HepG2 (cell line): ENCODE measurements at regions not wholly inside any gene's neighbourhood (a gene's known extent, or its start where the extent isn't known, plus 50 kb on each side); places are given as distances from the start of the nearest gene placed in this dataset.
A peak's percentile ranks its signal among the peaks of the same experiment; 100 is the strongest.

Experiments
- ATAC-seq: fragments of 200-7000 bp; cut with Tn5 transposase; 3 replicates; pipeline ENCODE4 v1.9.1; 2020; ENCODE audit warnings: mild to moderate bottlenecking, moderate library complexity
- BruUV-seq: library from RNA; stranded (reverse); fragments of 400-500 nt; replicated peaks from 2 replicates; lab custom pipeline; 2021; lab: Mats Ljungman, UMichigan
- CTCF ChIA-PET: fragments of 300-600 bp; formaldehyde crosslinking; extraction: SDS; loops from one replicate; lab custom pipeline; 2021; ENCODE audit warnings: low total read pairs, inconsistent platforms, low intra/inter-chr PET ratio; lab: Yijun Ruan, JAX
- POLR2A ChIA-PET: fragments of 350-600 bp; sonication (Branson Sonifier 250); formaldehyde crosslinking; loops from one replicate; lab custom pipeline; 2020; ENCODE audit warnings: antibody characterized with exemption, inconsistent platforms; lab: Yijun Ruan, JAX
- DNase-seq: peaks from one replicate; pipeline ENCODE4 v3.0.0-alpha.2; 2015; ENCODE audit warnings: low spot score
- FAIRE-seq: peaks from 3 replicates; lab custom pipeline; 2011; peaks lifted over from hg19 to GRCh38; lab: Jason Lieb, UNC
- H2AFZ ChIP-seq: one replicate; pipeline ENCODE4 v1.6.1; 2011; ENCODE audit warnings: low read length, inconsistent platforms
- H3K27ac ChIP-seq: fragments of 300-600 bp; 3 replicates; pipeline ENCODE4 v1.8.0; 2011; ENCODE audit warnings: mixed run types, mild to moderate bottlenecking, mixed read lengths, low read length, inconsistent platforms; ENCODE audit not compliant: insufficient read depth; ENCODE audit errors: extremely low read length
- H3K27me3 ChIP-seq, 2 experiments: fragments of 200-600 bp in 1 of 2; 2 replicates in 1 of 2; 3 replicates in 1 of 2; pipeline versions ENCODE4 v1.6.0 to v1.8.0; 2011; ENCODE audit warnings: low read length in 2 of 2, mild to moderate bottlenecking in 2 of 2, moderate library complexity in 2 of 2, inconsistent platforms in 1 of 2; ENCODE audit not compliant: insufficient read depth in 2 of 2, control insufficient read depth in 1 of 2
- H3K36me3 ChIP-seq, 2 experiments: fragments of 200-600 bp in 1 of 2; replicated peaks in 1 of 2; 2 replicates in 1 of 2; 3 replicates in 1 of 2; pipeline versions ENCODE4 v1.5.1 to v1.8.0; 2011; ENCODE audit warnings: low read length in 2 of 2, inconsistent platforms in 1 of 2; ENCODE audit not compliant: insufficient read depth in 2 of 2, control insufficient read depth in 1 of 2
- H3K4me1 ChIP-seq: 2 replicates; pipeline ENCODE4 v1.5.1; 2012; ENCODE audit warnings: low read length, inconsistent platforms; ENCODE audit not compliant: insufficient read depth
- H3K4me2 ChIP-seq: 2 replicates; pipeline ENCODE4 v1.6.0; 2011; ENCODE audit warnings: low read depth, low read length, inconsistent platforms
- H3K4me3 ChIP-seq, 3 experiments: fragments of 200-600 bp in 1 of 3; sonication (generic), shearing (Covaris generic) in 1 of 3; replicated peaks in 1 of 3; 2 replicates each; pipeline ENCODE4 v1.5.1; 2011 to 2016; ENCODE audit warnings: low read length in 3 of 3, inconsistent platforms in 2 of 3, low read depth in 2 of 3, mild to moderate bottlenecking in 2 of 3, control low read depth in 1 of 3, mixed read lengths in 1 of 3; ENCODE audit not compliant: insufficient read depth in 1 of 3
- H3K79me2 ChIP-seq: one replicate; pipeline ENCODE4 v1.6.1; 2011; ENCODE audit warnings: low read length, inconsistent platforms; ENCODE audit not compliant: insufficient read depth
- H3K9ac ChIP-seq: 2 replicates; pipeline ENCODE4 v1.6.0; 2011; ENCODE audit warnings: mild to moderate bottlenecking, low read depth, low read length, inconsistent platforms; ENCODE audit not compliant: insufficient read depth
- H3K9me3 ChIP-seq: 2 replicates; pipeline ENCODE4 v1.5.1; 2012; ENCODE audit warnings: mild to moderate bottlenecking, low read length
- H4K20me1 ChIP-seq: 2 replicates; pipeline ENCODE4 v1.6.0; 2011; ENCODE audit warnings: inconsistent platforms, mild to moderate bottlenecking, low read length, moderate library complexity; ENCODE audit not compliant: insufficient read depth
- FOXA1 ChIP-seq, 2 experiments: fragments of 450-650 bp in 1 of 2; sonication (generic) in 1 of 2; formaldehyde crosslinking in 1 of 2; IDR thresholded peaks; 2 replicates each; pipeline versions ENCODE4 v1.4.0 to v1.6.1; 2016 to 2020; ENCODE audit warnings: missing genetic modification reagents in 1 of 2
- FOXA3 ChIP-seq: IDR thresholded peaks from 2 replicates; pipeline ENCODE4 v1.6.1; 2016; ENCODE audit warnings: missing genetic modification reagents, missing compliant biosample characterization
- FOXP4 ChIP-seq: sonication (generic); formaldehyde crosslinking; IDR thresholded peaks from 2 replicates; pipeline ENCODE4 v1.4.0; 2020; ENCODE audit warnings: missing genetic modification reagents
- GATAD2A ChIP-seq: IDR thresholded peaks from 2 replicates; pipeline ENCODE4 v1.6.1; 2016
- HNF4A ChIP-seq: sonication (generic); formaldehyde crosslinking; IDR thresholded peaks from 2 replicates; pipeline ENCODE4 v1.4.0; 2020; ENCODE audit warnings: missing genetic modification reagents
- ISL2 ChIP-seq: sonication (generic); formaldehyde crosslinking; IDR thresholded peaks from 2 replicates; pipeline ENCODE4 v1.5.0; 2020; ENCODE audit warnings: missing genetic modification reagents
- NCOA2 ChIP-seq: sonication (generic); formaldehyde crosslinking; IDR thresholded peaks from 2 replicates; pipeline ENCODE4 v1.8.0; 2022; ENCODE audit warnings: inconsistent platforms
- NFIC ChIP-seq: IDR thresholded peaks from 2 replicates; pipeline ENCODE4 v1.6.1; 2012; ENCODE audit warnings: mild to moderate bottlenecking, low read length, inconsistent platforms
- RAD51 ChIP-seq: fragments of 450-650 bp; IDR thresholded peaks from 2 replicates; pipeline ENCODE4 v1.6.1; 2016; ENCODE audit warnings: borderline replicate concordance
- RXRA ChIP-seq: sonication (generic); formaldehyde crosslinking; IDR thresholded peaks from 2 replicates; pipeline ENCODE4 v1.5.1; 2020; ENCODE audit warnings: missing genetic modification reagents
- SAFB2 ChIP-seq: sonication (generic); formaldehyde crosslinking; IDR thresholded peaks from 2 replicates; pipeline ENCODE4 v1.5.1; 2020; ENCODE audit warnings: missing genetic modification reagents, low read depth, mild to moderate bottlenecking, borderline replicate concordance
- SOX13 ChIP-seq, 3 experiments: fragments of 450-650 bp in 1 of 3; sonication (generic) in 1 of 3; formaldehyde crosslinking in 1 of 3; IDR thresholded peaks in 2 of 3; conservative IDR thresholded peaks in 1 of 3; 2 replicates each; pipeline versions ENCODE4 v1.5.0 to v1.6.1; 2016 to 2020; ENCODE audit warnings: antibody characterized with exemption in 1 of 3, mild to moderate bottlenecking in 1 of 3, missing compliant biosample characterization in 1 of 3, missing genetic modification reagents in 1 of 3, moderate library complexity in 1 of 3
- ZNF260 ChIP-seq: sonication (generic); formaldehyde crosslinking; IDR thresholded peaks from 2 replicates; pipeline ENCODE4 v1.4.0; 2020; ENCODE audit warnings: missing genetic modification reagents, low read depth, mild to moderate bottlenecking, borderline replicate concordance
- ZNF562 ChIP-seq: sonication (generic); formaldehyde crosslinking; IDR thresholded peaks from 2 replicates; pipeline ENCODE4 v1.8.0; 2022; ENCODE audit warnings: missing genetic modification reagents, borderline replicate concordance
- ZNF749 ChIP-seq: sonication (generic); formaldehyde crosslinking; IDR thresholded peaks from 2 replicates; pipeline ENCODE4 v1.8.0; 2022; ENCODE audit warnings: mild to moderate bottlenecking, missing genetic modification reagents, moderate library complexity, borderline replicate concordance
- WGBS: methylation state at CpG from one replicate; pipeline ENCODE4 v1.1.6; 2017; ENCODE audit warnings: low lambda C conversion rate; 5-methylcytosine and 5-hydroxymethylcytosine counted together
- in situ Hi-C: cut with HindIII; loops from 2 replicates; pipeline ENCODE4 v1.10.0; 2017; ENCODE audit warnings: low pct_unique_long_range_greater_than_20kb; ENCODE audit not compliant: extremely low pct_ligation_motif_present
- intact Hi-C: fragments of 100-400 bp; cut with micrococcal nuclease; formaldehyde crosslinking; loops from one replicate; pipeline ENCODE4 v1.10.0; 2022; ENCODE audit not compliant: unreplicated experiment
- TF ChIP-seq, protein P1 (sequence below), 2 experiments: sonication (generic) in 1 of 2; formaldehyde crosslinking in 1 of 2; IDR thresholded peaks; 2 replicates each; pipeline versions ENCODE4 v1.5.1 to v1.6.1; 2011 to 2020; ENCODE audit warnings: borderline replicate concordance in 1 of 2, low read depth in 1 of 2, low read length in 1 of 2, mild to moderate bottlenecking in 1 of 2, missing genetic modification reagents in 1 of 2, moderate library complexity in 1 of 2

DNA sequence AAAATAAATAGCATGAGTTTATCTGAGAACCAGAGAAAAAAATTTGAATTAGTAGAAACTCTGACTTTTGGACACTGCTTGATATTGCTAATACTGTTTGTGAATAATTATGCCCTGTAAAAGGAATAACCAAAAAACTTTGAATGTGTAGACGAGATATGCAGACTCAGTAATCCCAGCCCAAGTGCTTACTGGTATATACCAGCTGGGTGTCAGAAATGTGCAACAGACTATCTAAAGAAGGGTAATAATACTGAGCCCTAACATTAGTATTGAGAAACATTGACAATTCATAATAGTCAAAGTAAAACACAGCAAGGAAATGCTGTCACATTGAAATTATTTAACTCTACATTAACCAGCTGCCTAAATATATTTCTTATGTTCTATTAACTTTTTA lies 60.5 kb upstream of the ZC3H15 start (continued):
- TF ChIP-seq SAFB2 (CRISPR knock-in tag) (no peak), ZNF562 (no peak)

GRCh38 chr2:186426153-186427016 lies 59.7 kb upstream of the ZC3H15 start:
- H2AFZ ChIP-seq = no peak overlapping the region
- ChIA-PET CTCF (no interaction called here), POLR2A (no interaction called here)
- no peak overlapping the region for H3K27ac ChIP-seq
- H3K9me3 ChIP-seq = no peaks in the 10 kb centered on the region
- in situ Hi-C loops (no loop called here), intact Hi-C loops (no loop called here)
- FAIRE-seq (no peak), ATAC-seq (peak; percentile 59; the same call in 2 of the 3 replicates), DNase-seq (peak; percentile 46)
- BruUV-seq = no TSS peak
- H3K4me3 ChIP-seq = no peak overlapping the region
- peaks cover 22% of the 10 kb centered on the region for H3K4me1 ChIP-seq
- no peaks in the 10 kb centered on the region for H4K20me1 ChIP-seq
- no peaks in the 10 kb centered on the region for H3K27me3 ChIP-seq
- H3K36me3 ChIP-seq = no peaks in the 10 kb centered on the region
- H3K79me2 ChIP-seq = no peaks in the 10 kb centered on the region
- no peak overlapping the region for H3K4me2 ChIP-seq
- no peak overlapping the region for H3K9ac ChIP-seq
- WGBS = 58% methylated on average over 3 of the region's 3 CpGs
- TF ChIP-seq GATAD2A (CRISPR knock-in tag) (peak; percentile 74), ZNF749 (CRISPR knock-in tag) (no peak), RXRA (CRISPR knock-in tag) (no peak), ZNF260 (CRISPR knock-in tag) (no peak), FOXP4 (CRISPR knock-in tag) (peak; percentile 32; the same call in 1 of the 2 replicates), ISL2 (0 out of 2 replicates have a peak, but pooled peaks have one; percentile 36), NCOA2 (0 out of 2 replicates have a peak, but pooled peaks have one; percentile 33), HNF4A (no peak), RAD51 (no peak), SOX13 (IDR thresholded peaks at IDR 0.05) (no peak), SOX13 (CRISPR knock-in tag; conservative IDR thresholded peaks at IDR 0.05 in 1 of 2, IDR thresholded peaks at IDR 0.05 in 1 of 2) (peak in 1 of 2 experiments; percentile 53; a peak in 1 of 4 replicates), FOXA3 (peak; percentile 86), FOXA1 (IDR thresholded peaks at IDR 0.05) (no peak), FOXA1 (CRISPR knock-in tag; IDR thresholded peaks at IDR 0.05) (peak; percentile 67), NFIC (peak; percentile 61; the same call in 1 of the 2 replicates)
- TF ChIP-seq, protein P1, sequence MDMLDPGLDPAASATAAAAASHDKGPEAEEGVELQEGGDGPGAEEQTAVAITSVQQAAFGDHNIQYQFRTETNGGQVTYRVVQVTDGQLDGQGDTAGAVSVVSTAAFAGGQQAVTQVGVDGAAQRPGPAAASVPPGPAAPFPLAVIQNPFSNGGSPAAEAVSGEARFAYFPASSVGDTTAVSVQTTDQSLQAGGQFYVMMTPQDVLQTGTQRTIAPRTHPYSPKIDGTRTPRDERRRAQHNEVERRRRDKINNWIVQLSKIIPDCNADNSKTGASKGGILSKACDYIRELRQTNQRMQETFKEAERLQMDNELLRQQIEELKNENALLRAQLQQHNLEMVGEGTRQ (IDR thresholded peaks at IDR 0.05; ENCODE audit: low read depth, low read length) = no peak
- TF ChIP-seq, protein P1 (CRISPR knock-in tag; IDR thresholded peaks at IDR 0.05; ENCODE audit: borderline replicate concordance) = no peak
